GM23248 (cell line): ENCODE measurements at regions not wholly inside any gene's neighbourhood (a gene's known extent, or its start where the extent isn't known, plus 50 kb on each side); places are given as distances from the start of the nearest gene placed in this dataset.

Experiments
- DNase-seq: peaks from one replicate; pipeline ENCODE4 v3.0.0-alpha.2; 2015
- H2AFZ ChIP-seq: fragments of 200-600 bp; sonication (generic); 2 replicates; pipeline ENCODE4 v1.6.1; 2016; ENCODE audit warnings: antibody characterized with exemption
- H3F3A ChIP-seq: fragments of 200-600 bp; sonication (generic); 2 replicates; pipeline ENCODE4 v1.6.1; 2016; ENCODE audit warnings: mild to moderate bottlenecking, antibody characterized with exemption, mixed run types; ENCODE audit not compliant: insufficient read depth
- H3K27ac ChIP-seq: fragments of 200-600 bp; sonication (generic); 2 replicates; pipeline ENCODE4 v1.5.1; 2016; ENCODE audit warnings: mild to moderate bottlenecking
- H3K27me3 ChIP-seq: fragments of 200-600 bp; sonication (generic); replicated peaks from 2 replicates; pipeline ENCODE4 v1.6.1; 2016; ENCODE audit warnings: mild to moderate bottlenecking; ENCODE audit not compliant: insufficient read depth
- H3K36me3 ChIP-seq: fragments of 200-600 bp; sonication (generic); 2 replicates; pipeline ENCODE4 v1.6.1; 2016; ENCODE audit warnings: low read depth, mild to moderate bottlenecking
- H3K4me1 ChIP-seq: fragments of 200-600 bp; sonication (generic); 2 replicates; pipeline ENCODE4 v1.6.1; 2016; ENCODE audit warnings: mild to moderate bottlenecking; ENCODE audit not compliant: insufficient read depth
- H3K4me2 ChIP-seq: fragments of 200-600 bp; sonication (generic); one replicate; pipeline ENCODE4 v1.6.1; 2016; ENCODE audit warnings: mild to moderate bottlenecking; ENCODE audit not compliant: unreplicated experiment
- H3K4me3 ChIP-seq: fragments of 200-600 bp; sonication (generic); 2 replicates; pipeline ENCODE4 v1.5.1; 2016; ENCODE audit warnings: mild to moderate bottlenecking
- H3K79me2 ChIP-seq: fragments of 200-600 bp; sonication (generic); 2 replicates; pipeline ENCODE4 v1.6.1; 2016; ENCODE audit warnings: mild to moderate bottlenecking; ENCODE audit not compliant: insufficient read depth
- H3K9ac ChIP-seq: fragments of 200-600 bp; sonication (generic); 2 replicates; pipeline ENCODE4 v1.6.1; 2016; ENCODE audit warnings: mild to moderate bottlenecking
- H3K9me2 ChIP-seq: fragments of 200-600 bp; sonication (generic); 2 replicates; pipeline ENCODE4 v1.6.1; 2016; ENCODE audit warnings: mixed run types, mild to moderate bottlenecking, moderate library complexity; ENCODE audit not compliant: insufficient read depth
- H3K9me3 ChIP-seq: fragments of 200-600 bp; sonication (generic); one replicate; pipeline ENCODE4 v1.6.1; 2017; ENCODE audit warnings: low read depth
- H4K20me1 ChIP-seq: fragments of 200-600 bp; sonication (generic); 2 replicates; pipeline ENCODE4 v1.6.0; 2016; ENCODE audit not compliant: insufficient read depth
- EZH2 ChIP-seq: fragments of 200-600 bp; sonication (generic); IDR thresholded peaks from 2 replicates; pipeline ENCODE4 v1.6.1; 2018; ENCODE audit warnings: antibody characterized with exemption, mild to moderate bottlenecking; ENCODE audit not compliant: insufficient read depth, poor library complexity, severe bottlenecking
- EZH2phosphoT487 ChIP-seq: fragments of 200-600 bp; sonication (generic); IDR thresholded peaks from 2 replicates; pipeline ENCODE4 v1.6.1; 2018; ENCODE audit warnings: antibody characterized with exemption, moderate library complexity, mild to moderate bottlenecking, low read depth; ENCODE audit not compliant: insufficient read depth
- WGBS, 2 experiments: methylation state at CpG; one replicate each; pipeline ENCODE4 v1.1.6; 2015 to 2017; ENCODE audit warnings: low lambda C conversion rate in 2 of 2, low coverage in 1 of 2; ENCODE audit errors: missing lambda C conversion rate in 2 of 2; 5-methylcytosine and 5-hydroxymethylcytosine counted together
- in situ Hi-C: fragments of 300-500 bp; cut with MboI; formaldehyde crosslinking; loops from 2 replicates; pipeline ENCODE4 v1.15.0; 2020

- Histone ChIP-seq H3K4me3 (no peak overlapping the region), H3K9me3 (no peaks in the 10 kb centered on the region), H2AFZ (peak overlapping the region; percentile 65; the same call in 1 of the 2 replicates), H3F3A (peaks cover 8% of the 10 kb centered on the region), H3K79me2 (no peaks in the 10 kb centered on the region), H3K9me2 (no peaks in the 10 kb centered on the region), H4K20me1 (no peaks in the 10 kb centered on the region), H3K27me3 (no peaks in the 10 kb centered on the region), H3K4me2 (peak overlapping the region; percentile 61), H3K4me1 (peaks cover 23% of the 10 kb centered on the region), H3K36me3 (no peaks in the 10 kb centered on the region), H3K9ac (peak overlapping the region; percentile 72; the same call in 1 of the 2 replicates), H3K27ac (peak overlapping the region; percentile 82)
- 3 to 4% methylated on average over 4 of the region's 4 CpGs for WGBS, 2 experiments
- TF ChIP-seq EZH2phosphoT487 (no peak), EZH2 (no peak)
- DNase-seq = peak; percentile 88
- in situ Hi-C loops = no loop called here
These were observed 432.1 kb upstream of the BRINP1 start for GRCh38 chr9:119801311-119801710.

- Histone ChIP-seq H3F3A (no peaks in the 10 kb centered on the region), H3K4me2 (no peak overlapping the region), H2AFZ (no peak overlapping the region), H3K9ac (no peak overlapping the region), H3K4me1 (no peaks in the 10 kb centered on the region), H4K20me1 (no peaks in the 10 kb centered on the region), H3K79me2 (no peaks in the 10 kb centered on the region), H3K9me3 (no peaks in the 10 kb centered on the region), H3K27ac (no peak overlapping the region), H3K36me3 (no peaks in the 10 kb centered on the region), H3K27me3 (no peaks in the 10 kb centered on the region), H3K9me2 (no peaks in the 10 kb centered on the region), H3K4me3 (no peak overlapping the region)
- 75 to 82% methylated on average over 3 of the region's 3 CpGs for WGBS, 2 experiments
- DNase-seq = no peak
- in situ Hi-C loops = no loop called here
- TF ChIP-seq EZH2phosphoT487 = no peak
- TF ChIP-seq EZH2 = no peak
These were observed 426.2 kb upstream of the BRINP1 start for GRCh38 chr9:119795395-119795794.

- 71 to 80% methylated on average over 6 of the region's 6 CpGs for WGBS, 2 experiments
- H3K36me3 ChIP-seq = no peaks in the 10 kb centered on the region
- TF ChIP-seq EZH2phosphoT487 (no peak), EZH2 (no peak)
- H2AFZ ChIP-seq = no peak overlapping the region
- H3K27me3 ChIP-seq = no peaks in the 10 kb centered on the region
- no peaks in the 10 kb centered on the region for H3K9me3 ChIP-seq
- H4K20me1 ChIP-seq = no peaks in the 10 kb centered on the region
- no peak overlapping the region for H3K9ac ChIP-seq
- no peak overlapping the region for H3K4me2 ChIP-seq
- no peak for DNase-seq
- no peak overlapping the region for H3K27ac ChIP-seq
- H3F3A ChIP-seq = no peaks in the 10 kb centered on the region
- no peak overlapping the region for H3K4me3 ChIP-seq
- no peaks in the 10 kb centered on the region for H3K9me2 ChIP-seq
- no peaks in the 10 kb centered on the region for H3K79me2 ChIP-seq
- in situ Hi-C loops = no loop called here
- no peaks in the 10 kb centered on the region for H3K4me1 ChIP-seq
These were observed 425.6 kb upstream of the BRINP1 start for GRCh38 chr9:119794836-119795235.

GRCh38 chr9:119793218-119793617, 424.0 kb upstream of the BRINP1 start:
- no peak overlapping the region for H3K4me3 ChIP-seq
- no peaks in the 10 kb centered on the region for H3K27me3 ChIP-seq
- H3K27ac ChIP-seq = no peak overlapping the region
- no peak overlapping the region for H3K9ac ChIP-seq
- no peak for TF ChIP-seq EZH2phosphoT487
- TF ChIP-seq EZH2 = no peak
- DNase-seq = no peak
- H3K4me1 ChIP-seq = no peaks in the 10 kb centered on the region
- in situ Hi-C loops = no loop called here
- no peaks in the 10 kb centered on the region for H3F3A ChIP-seq
- no peaks in the 10 kb centered on the region for H3K9me3 ChIP-seq
- no peak overlapping the region for H3K4me2 ChIP-seq
- H3K79me2 ChIP-seq = no peaks in the 10 kb centered on the region
- H3K36me3 ChIP-seq = no peaks in the 10 kb centered on the region
- no peak overlapping the region for H2AFZ ChIP-seq
- H3K9me2 ChIP-seq = no peaks in the 10 kb centered on the region
- WGBS, 2 experiments = 65% methylated on average over 3 of the region's 3 CpGs
- H4K20me1 ChIP-seq = no peaks in the 10 kb centered on the region

GRCh38 chr9:119792242-119792641, 423.0 kb upstream of the BRINP1 start:
- Histone ChIP-seq H3K9me2 (no peaks in the 10 kb centered on the region), H3K9ac (no peak overlapping the region), H3K27ac (no peak overlapping the region), H3K4me1 (no peaks in the 10 kb centered on the region), H3K9me3 (no peaks in the 10 kb centered on the region), H4K20me1 (no peaks in the 10 kb centered on the region), H3K4me2 (no peak overlapping the region), H2AFZ (no peak overlapping the region), H3K36me3 (no peaks in the 10 kb centered on the region), H3K27me3 (no peaks in the 10 kb centered on the region), H3K4me3 (no peak overlapping the region), H3F3A (no peaks in the 10 kb centered on the region), H3K79me2 (no peaks in the 10 kb centered on the region)
- in situ Hi-C loops = no loop called here
- TF ChIP-seq EZH2phosphoT487 (no peak), EZH2 (no peak)
- WGBS, 2 experiments = 28 to 42% methylated on average over 3 of the region's 3 CpGs
- no peak for DNase-seq
